HG03457 (cell line): ENCODE measurements at regions not wholly inside any gene's neighbourhood (a gene's known extent, or its start where the extent isn't known, plus 50 kb on each side); places are given as distances from the start of the nearest gene placed in this dataset.
"Not testable (repeated sequence)": the region's sequence is repeated elsewhere in the genome, so short reads cannot be mapped to it uniquely, and the experiment has no call there.

Source experiments
- ATAC-seq: cut with Tn5 transposase; IDR thresholded peaks from one replicate; pipeline ENCODE4 v1.9.1; 2021; ENCODE audit warnings: moderate number of reproducible peaks; ENCODE audit not compliant: unreplicated experiment

GRCh38 chr1:244156617-244157016 lies 105.5 kb downstream of the ZBTB18 start:
- not testable (repeated sequence) for ATAC-seq

- no peak for ATAC-seq
These were observed 106.8 kb downstream of the ZBTB18 start for GRCh38 chr1:244157731-244158438.

- ATAC-seq = no peak
These were observed 108.6 kb downstream of the ZBTB18 start for GRCh38 chr1:244159646-244160045.

GRCh38 chr1:244160455-244161235 lies 109.6 kb downstream of the ZBTB18 start:
- no peak for ATAC-seq

- no peak for ATAC-seq
These were observed 110.1 kb downstream of the ZBTB18 start for GRCh38 chr1:244161236-244161510.

GRCh38 chr1:244162786-244163530 lies 111.9 kb downstream of the ZBTB18 start:
- ATAC-seq = no peak

- no peak for ATAC-seq
These were observed 112.9 kb downstream of the ZBTB18 start for GRCh38 chr1:244163861-244164510.

GRCh38 chr1:244164511-244164890 lies 113.4 kb downstream of the ZBTB18 start:
- ATAC-seq = no peak

- no peak for ATAC-seq
These were observed 113.9 kb downstream of the ZBTB18 start for GRCh38 chr1:244165021-244165420.

GRCh38 chr1:244165701-244166100 lies 114.6 kb downstream of the ZBTB18 start:
- ATAC-seq = no peak

GRCh38 chr1:244171241-244171985 lies 120.3 kb downstream of the ZBTB18 start:
- no peak for ATAC-seq

GRCh38 chr1:244173240-244173639 lies 122.2 kb downstream of the ZBTB18 start:
- no peak for ATAC-seq

- no peak for ATAC-seq
These were observed 122.7 kb downstream of the ZBTB18 start for GRCh38 chr1:244173769-244174168.

GRCh38 chr1:244174922-244175521 lies 123.9 kb downstream of the ZBTB18 start:
- no peak for ATAC-seq

- ATAC-seq = no peak
These were observed 125.1 kb downstream of the ZBTB18 start for GRCh38 chr1:244176201-244176600.

- no peak for ATAC-seq
These were observed 129.2 kb downstream of the ZBTB18 start for GRCh38 chr1:244180256-244180655.

GRCh38 chr1:244181867-244182266 lies 130.8 kb downstream of the ZBTB18 start:
- no peak for ATAC-seq

GRCh38 chr1:244183037-244183436 lies 132.0 kb downstream of the ZBTB18 start:
- ATAC-seq = no peak

GRCh38 chr1:244186372-244186771 lies 135.3 kb downstream of the ZBTB18 start:
- no peak for ATAC-seq

- no peak for ATAC-seq
These were observed 136.2 kb downstream of the ZBTB18 start for GRCh38 chr1:244187310-244187709.
